K562 (cell line): ENCODE measurements at regions not wholly inside any gene's neighbourhood (a gene's known extent, or its start where the extent isn't known, plus 50 kb on each side); places are given as distances from the start of the nearest gene placed in this dataset.

ENCODE experiments used
- ATAC-seq: fragments of 200-7000 bp; cut with Tn5 transposase; 3 replicates; pipeline ENCODE4 v1.9.1; 2020; ENCODE audit warnings: moderate library complexity
- BruUV-seq: library from RNA; stranded (reverse); fragments of 400-500 nt; replicated peaks from 2 replicates; lab custom pipeline; 2021; lab: Mats Ljungman, UMichigan
- CTCF ChIA-PET: fragments of 300-600 bp; formaldehyde crosslinking; extraction: SDS; loops from one replicate; lab custom pipeline; 2021; ENCODE audit warnings: low intra/inter-chr PET ratio; lab: Yijun Ruan, JAX
- POLR2A ChIA-PET: fragments of 300-600, 350-650 bp; sonication (Branson Sonifier 250); formaldehyde crosslinking; extraction: SDS; loops from one replicate; lab custom pipeline; 2021; ENCODE audit warnings: antibody characterized with exemption, inconsistent platforms; lab: Yijun Ruan, JAX
- DNase-seq, 4 experiments: peaks; one replicate each; pipeline versions ENCODE4 v3.0.0 to v3.0.0-alpha.2; 2011 to 2018; ENCODE audit warnings: low spot score in 3 of 4, mixed read lengths in 3 of 4; ENCODE audit errors: extremely low read depth in 1 of 4
- FAIRE-seq: peaks from 2 replicates; lab custom pipeline; 2011; peaks lifted over from hg19 to GRCh38; lab: Jason Lieb, UNC
- H2AFZ ChIP-seq: 2 replicates; pipeline ENCODE4 v1.6.0; 2011; ENCODE audit warnings: low read depth, low read length, control low read depth, inconsistent platforms
- H3K27ac ChIP-seq: fragments of 200-600 bp; 3 replicates; pipeline ENCODE4 v1.8.0; 2011; ENCODE audit warnings: low read depth, mild to moderate bottlenecking, control low read depth, inconsistent platforms, low read length, moderate library complexity, mixed read lengths; ENCODE audit errors: extremely low read depth
- H3K27me3 ChIP-seq, 2 experiments: fragments of 300-600 bp in 1 of 2; 2 replicates in 1 of 2; 3 replicates in 1 of 2; pipeline versions ENCODE4 v1.6.0 to v1.8.0; 2011; ENCODE audit warnings: inconsistent platforms in 2 of 2, low read length in 2 of 2, mild to moderate bottlenecking in 1 of 2, mixed read lengths in 1 of 2, moderate library complexity in 1 of 2; ENCODE audit not compliant: control insufficient read depth in 2 of 2, insufficient read depth in 2 of 2
- H3K36me3 ChIP-seq: fragments of 300-600 bp; 3 replicates; pipeline ENCODE4 v1.8.0; 2011; ENCODE audit warnings: mild to moderate bottlenecking, low read length, inconsistent platforms; ENCODE audit not compliant: control insufficient read depth, insufficient read depth
- H3K4me1 ChIP-seq, 2 experiments: fragments of 200-600 bp in 1 of 2; replicated peaks in 1 of 2; 2 replicates in 1 of 2; 3 replicates in 1 of 2; pipeline versions ENCODE4 v1.5.1 to v1.8.0; 2011; ENCODE audit warnings: inconsistent platforms in 2 of 2, low read length in 2 of 2, mild to moderate bottlenecking in 1 of 2, mixed read lengths in 1 of 2, moderate library complexity in 1 of 2; ENCODE audit not compliant: control insufficient read depth in 2 of 2, insufficient read depth in 2 of 2
- H3K4me2 ChIP-seq: 2 replicates; pipeline ENCODE4 v1.6.1; 2011; ENCODE audit warnings: low read length, control low read depth, inconsistent platforms, mixed read lengths; ENCODE audit not compliant: insufficient read depth
- H3K4me3 ChIP-seq: fragments of 200-600 bp; sonication (generic), shearing (Covaris generic); 2 replicates; pipeline ENCODE4 v1.5.1; 2016; ENCODE audit warnings: control low read depth, inconsistent platforms
- H3K79me2 ChIP-seq: fragments of 200-600 bp; 3 replicates; pipeline ENCODE4 v1.8.0; 2011; ENCODE audit warnings: low read length, inconsistent platforms; ENCODE audit not compliant: control insufficient read depth, insufficient read depth
- H3K9ac ChIP-seq, 2 experiments: 2 replicates each; pipeline versions ENCODE4 v1.6.0 to v1.6.1; 2011; ENCODE audit warnings: low read depth in 2 of 2, low read length in 2 of 2, control low read depth in 1 of 2, inconsistent platforms in 1 of 2, mild to moderate bottlenecking in 1 of 2, mixed read lengths in 1 of 2; ENCODE audit not compliant: insufficient read depth in 1 of 2
- H3K9me1 ChIP-seq: one replicate; pipeline ENCODE4 v1.6.0; 2011; ENCODE audit warnings: inconsistent platforms, mild to moderate bottlenecking, low read length, moderate library complexity; ENCODE audit not compliant: control insufficient read depth, insufficient read depth
- H3K9me3 ChIP-seq: replicated peaks from 2 replicates; pipeline ENCODE4 v1.5.1; 2011; ENCODE audit warnings: low read depth, low read length, inconsistent platforms; ENCODE audit not compliant: control insufficient read depth, insufficient read depth
- H4K20me1 ChIP-seq: replicated peaks from 2 replicates; pipeline ENCODE4 v1.6.1; 2011; ENCODE audit warnings: low read length, inconsistent platforms, mixed read lengths; ENCODE audit not compliant: control insufficient read depth, insufficient read depth
- CCNT2 ChIP-seq: IDR thresholded peaks from 2 replicates; pipeline ENCODE4 v1.6.1; 2011; ENCODE audit warnings: borderline replicate concordance, low read depth, mild to moderate bottlenecking, moderate library complexity, mixed read lengths, low read length; ENCODE audit not compliant: insufficient read length; ENCODE audit errors: extremely low read depth
- PBX2 ChIP-seq, 2 experiments: IDR thresholded peaks in 1 of 2; conservative IDR thresholded peaks in 1 of 2; 2 replicates each; pipeline ENCODE4 v1.6.1; 2016; ENCODE audit warnings: low read depth in 2 of 2, mild to moderate bottlenecking in 1 of 2, missing compliant biosample characterization in 1 of 2, missing genetic modification characterization in 1 of 2, moderate library complexity in 1 of 2
- RAD21 ChIP-seq, 2 experiments: fragments of 250-450 bp in 1 of 2; fragments of 450-650 bp in 1 of 2; sonication (Bioruptor Pico) in 1 of 2; formaldehyde crosslinking in 1 of 2; IDR thresholded peaks in 1 of 2; conservative IDR thresholded peaks in 1 of 2; 2 replicates each; pipeline versions ENCODE4 v1.4.0 to v1.8.0; 2020 to 2022; ENCODE audit warnings: mild to moderate bottlenecking in 2 of 2, moderate library complexity in 1 of 2
- SNRNP70 ChIP-seq: fragments of 200-400 bp; formaldehyde crosslinking; optimal IDR thresholded peaks from 2 replicates; pipeline ENCODE3; 2017; ENCODE audit warnings: low read depth, low read length
- WGBS: fragments of 100-300 bp; shearing (Covaris generic); methylation state at CpG from one replicate; pipeline ENCODE4 v1.1.6; 2016; ENCODE audit warnings: low coverage, mixed read lengths; ENCODE audit not compliant: insufficient coverage; ENCODE audit errors: missing lambda C conversion rate; 5-methylcytosine and 5-hydroxymethylcytosine counted together
- in situ Hi-C: fragments of 300-500 bp; cut with MboI; formaldehyde crosslinking; loops from 4 replicates; pipeline ENCODE4 v1.15.0; 2018; ENCODE audit warnings: inconsistent platforms, mixed read lengths
- intact Hi-C: fragments of 100-400 bp; cut with micrococcal nuclease; formaldehyde crosslinking; loops from 2 replicates; pipeline ENCODE4 v1.14.2; 2022
- TF ChIP-seq, protein P1 (sequence below): sonication (generic); formaldehyde crosslinking; IDR thresholded peaks from 2 replicates; pipeline ENCODE4 v1.8.0; 2022; ENCODE audit warnings: missing genetic modification reagents, mild to moderate bottlenecking, borderline replicate concordance
- TF ChIP-seq, protein P2 (sequence below): sonication (generic); formaldehyde crosslinking; IDR thresholded peaks from 2 replicates; pipeline ENCODE4 v1.8.1; 2023; ENCODE audit warnings: mild to moderate bottlenecking, missing genetic modification reagents, moderate library complexity

GRCh38 chr5:128842241-128842640 lies 123.0 kb upstream of the SLC27A6 start (continued):
- TF ChIP-seq PBX2 (CRISPR knock-in tag; IDR thresholded peaks at IDR 0.05; ENCODE audit: low read depth) = no peak
- TF ChIP-seq PBX2 (tag; conservative IDR thresholded peaks at IDR 0.05; ENCODE audit: low read depth) = no peak
- no peak for TF ChIP-seq RAD21 (CRISPR knock-in tag; conservative IDR thresholded peaks at IDR 0.05 in 1 of 2, IDR thresholded peaks at IDR 0.05 in 1 of 2)
- no peak for TF ChIP-seq CCNT2
- no peak for TF ChIP-seq SNRNP70

GRCh38 chr5:128844354-128844923 lies 120.8 kb upstream of the SLC27A6 start:
- no peak overlapping the region for H3K4me3 ChIP-seq
- no peaks in the 10 kb centered on the region for H3K27me3 ChIP-seq
- H3K4me2 ChIP-seq = no peak overlapping the region
- no peak for ATAC-seq
- CTCF ChIA-PET = interaction anchor here (0.5 to 0.6 kb wide), 2 partner anchors 101 to 226 kb away, joined by 3 read pairs; no protein-coding TSS in a partner anchor
- TF ChIP-seq, protein P1, sequence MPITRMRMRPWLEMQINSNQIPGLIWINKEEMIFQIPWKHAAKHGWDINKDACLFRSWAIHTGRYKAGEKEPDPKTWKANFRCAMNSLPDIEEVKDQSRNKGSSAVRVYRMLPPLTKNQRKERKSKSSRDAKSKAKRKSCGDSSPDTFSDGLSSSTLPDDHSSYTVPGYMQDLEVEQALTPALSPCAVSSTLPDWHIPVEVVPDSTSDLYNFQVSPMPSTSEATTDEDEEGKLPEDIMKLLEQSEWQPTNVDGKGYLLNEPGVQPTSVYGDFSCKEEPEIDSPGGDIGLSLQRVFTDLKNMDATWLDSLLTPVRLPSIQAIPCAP (CRISPR knock-in tag) = no peak
- TF ChIP-seq, protein P2, sequence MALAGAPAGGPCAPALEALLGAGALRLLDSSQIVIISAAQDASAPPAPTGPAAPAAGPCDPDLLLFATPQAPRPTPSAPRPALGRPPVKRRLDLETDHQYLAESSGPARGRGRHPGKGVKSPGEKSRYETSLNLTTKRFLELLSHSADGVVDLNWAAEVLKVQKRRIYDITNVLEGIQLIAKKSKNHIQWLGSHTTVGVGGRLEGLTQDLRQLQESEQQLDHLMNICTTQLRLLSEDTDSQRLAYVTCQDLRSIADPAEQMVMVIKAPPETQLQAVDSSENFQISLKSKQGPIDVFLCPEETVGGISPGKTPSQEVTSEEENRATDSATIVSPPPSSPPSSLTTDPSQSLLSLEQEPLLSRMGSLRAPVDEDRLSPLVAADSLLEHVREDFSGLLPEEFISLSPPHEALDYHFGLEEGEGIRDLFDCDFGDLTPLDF = no peak
- TF ChIP-seq RAD21 (CRISPR knock-in tag; conservative IDR thresholded peaks at IDR 0.05 in 1 of 2, IDR thresholded peaks at IDR 0.05 in 1 of 2) = peak in 1 of 2 experiments; percentile 37; a peak in 2 of 4 replicates
- intact Hi-C loops (loop anchor here (1.0 to 5.0 kb wide), 2 partner anchors 631 to 1282 kb away; no protein-coding TSS in a partner anchor), in situ Hi-C loops (no loop called here)
- WGBS = 0% methylated on average over 2 of the region's 2 CpGs
- no TSS peak for BruUV-seq
- H3K9me3 ChIP-seq = no peaks in the 10 kb centered on the region
- H2AFZ ChIP-seq = no peak overlapping the region
- DNase-seq = no peak
- no peaks in the 10 kb centered on the region for H3K9me1 ChIP-seq
- H4K20me1 ChIP-seq = no peaks in the 10 kb centered on the region
- FAIRE-seq = no peak
- POLR2A ChIA-PET = no interaction called here
- no peaks in the 10 kb centered on the region for H3K79me2 ChIP-seq
- no peaks in the 10 kb centered on the region for H3K4me1 ChIP-seq
- H3K36me3 ChIP-seq = no peaks in the 10 kb centered on the region
- H3K27ac ChIP-seq = no peak overlapping the region
- H3K9ac ChIP-seq = no peak overlapping the region
